Astrocyte (in vitro differentiated cells and primary cell): ENCODE measurements at regions not wholly inside any gene's neighbourhood (a gene's known extent, or its start where the extent isn't known, plus 50 kb on each side); places are given as distances from the start of the nearest gene placed in this dataset.
A peak's percentile ranks its signal among the peaks of the same experiment; 100 is the strongest.

Experiments used
- DNase-seq: peaks from one replicate; pipeline ENCODE4 v3.0.0-alpha.2; 2010; ENCODE audit warnings: low read depth
- FAIRE-seq: peaks from 2 replicates; lab custom pipeline; 2011; peaks lifted over from hg19 to GRCh38; lab: Jason Lieb, UNC
- H2AFZ ChIP-seq: 2 replicates; pipeline ENCODE4 v1.6.0; 2012; ENCODE audit warnings: low read depth, low read length, inconsistent platforms
- H3K27ac ChIP-seq: 2 replicates; pipeline ENCODE4 v1.5.1; 2011; ENCODE audit warnings: low read depth, low read length, inconsistent platforms
- H3K27me3 ChIP-seq: 2 replicates; pipeline ENCODE4 v1.6.0; 2011; ENCODE audit warnings: low read length, inconsistent platforms; ENCODE audit not compliant: insufficient read depth
- H3K36me3 ChIP-seq: 2 replicates; pipeline ENCODE4 v1.5.1; 2011; ENCODE audit warnings: low read length, inconsistent platforms; ENCODE audit not compliant: insufficient read depth
- H3K4me1 ChIP-seq: 2 replicates; pipeline ENCODE4 v1.5.1; 2011; ENCODE audit warnings: low read length, inconsistent platforms; ENCODE audit not compliant: insufficient read depth
- H3K4me2 ChIP-seq: 2 replicates; pipeline ENCODE4 v1.6.0; 2012; ENCODE audit warnings: low read length, inconsistent platforms
- H3K4me3 ChIP-seq: 2 replicates; pipeline ENCODE4 v1.5.1; 2011; ENCODE audit warnings: low read depth, mild to moderate bottlenecking, low read length, inconsistent platforms; ENCODE audit not compliant: insufficient read depth
- H3K79me2 ChIP-seq: 2 replicates; pipeline ENCODE4 v1.6.0; 2012; ENCODE audit warnings: mild to moderate bottlenecking, low read length, inconsistent platforms; ENCODE audit not compliant: insufficient read depth
- H3K9ac ChIP-seq: 2 replicates; pipeline ENCODE4 v1.6.0; 2012; ENCODE audit warnings: mild to moderate bottlenecking, low read length, inconsistent platforms
- H3K9me3 ChIP-seq: 2 replicates; pipeline ENCODE4 v1.5.1; 2012; ENCODE audit warnings: low read depth, mild to moderate bottlenecking, low read length, inconsistent platforms; ENCODE audit not compliant: insufficient read depth
- H4K20me1 ChIP-seq: 2 replicates; pipeline ENCODE4 v1.6.0; 2012; ENCODE audit warnings: low read length, inconsistent platforms; ENCODE audit not compliant: insufficient read depth
- H3K27ac Mint-ChIP-seq: one replicate; pipeline ENCODE4 v1.8.0; 2021; ENCODE audit warnings: mild to moderate bottlenecking, mixed read lengths; ENCODE audit not compliant: unreplicated experiment
- H3K27me3 Mint-ChIP-seq: one replicate; pipeline ENCODE4 v1.8.0; 2021; ENCODE audit warnings: low read depth, mixed read lengths; ENCODE audit not compliant: unreplicated experiment
- H3K36me3 Mint-ChIP-seq: one replicate; pipeline ENCODE4 v1.8.0; 2021; ENCODE audit warnings: low read depth, mixed read lengths; ENCODE audit not compliant: unreplicated experiment
- H3K4me1 Mint-ChIP-seq: one replicate; pipeline ENCODE4 v1.8.0; 2021; ENCODE audit warnings: low read depth, mixed read lengths; ENCODE audit not compliant: unreplicated experiment
- H3K4me3 Mint-ChIP-seq: one replicate; pipeline ENCODE4 v1.8.0; 2021; ENCODE audit warnings: mild to moderate bottlenecking, moderate library complexity, mixed read lengths; ENCODE audit not compliant: unreplicated experiment
- H3K9me3 Mint-ChIP-seq: one replicate; pipeline ENCODE4 v1.8.0; 2021; ENCODE audit warnings: mild to moderate bottlenecking, mixed read lengths; ENCODE audit not compliant: unreplicated experiment
- EZH2 ChIP-seq: IDR thresholded peaks from 2 replicates; pipeline ENCODE4 v1.6.1; 2012; ENCODE audit warnings: mild to moderate bottlenecking, low read length, inconsistent platforms; ENCODE audit not compliant: insufficient read depth
- TF ChIP-seq, protein P1 (sequence below): IDR thresholded peaks from 2 replicates; pipeline ENCODE4 v1.5.1; 2011; ENCODE audit warnings: low read depth, mild to moderate bottlenecking, inconsistent platforms, low read length, moderate library complexity; ENCODE audit not compliant: insufficient read depth

DNA sequence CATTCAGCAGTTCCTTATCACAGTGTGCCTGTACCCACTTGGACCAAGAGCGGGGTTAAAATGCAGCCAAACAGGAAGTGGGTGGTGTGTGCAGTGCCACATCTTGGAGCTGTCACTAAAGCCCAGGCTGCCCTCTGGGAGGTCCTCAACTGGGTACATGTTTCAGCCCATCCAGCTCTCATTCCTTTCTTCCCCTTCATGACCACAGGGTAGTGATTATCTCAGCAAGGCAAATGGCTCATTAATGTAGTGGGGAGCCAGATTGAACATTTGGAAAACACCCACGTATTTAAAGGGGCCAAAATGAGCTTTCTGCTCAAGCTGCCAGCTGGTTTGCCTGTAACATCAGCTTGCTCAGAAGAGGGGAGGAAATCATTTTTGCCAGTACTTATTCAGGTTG lies 210.8 kb upstream of the BTG1 start:
- no peak overlapping the region for H3K9ac ChIP-seq
- no peak overlapping the region for H2AFZ ChIP-seq
- TF ChIP-seq, protein P1, sequence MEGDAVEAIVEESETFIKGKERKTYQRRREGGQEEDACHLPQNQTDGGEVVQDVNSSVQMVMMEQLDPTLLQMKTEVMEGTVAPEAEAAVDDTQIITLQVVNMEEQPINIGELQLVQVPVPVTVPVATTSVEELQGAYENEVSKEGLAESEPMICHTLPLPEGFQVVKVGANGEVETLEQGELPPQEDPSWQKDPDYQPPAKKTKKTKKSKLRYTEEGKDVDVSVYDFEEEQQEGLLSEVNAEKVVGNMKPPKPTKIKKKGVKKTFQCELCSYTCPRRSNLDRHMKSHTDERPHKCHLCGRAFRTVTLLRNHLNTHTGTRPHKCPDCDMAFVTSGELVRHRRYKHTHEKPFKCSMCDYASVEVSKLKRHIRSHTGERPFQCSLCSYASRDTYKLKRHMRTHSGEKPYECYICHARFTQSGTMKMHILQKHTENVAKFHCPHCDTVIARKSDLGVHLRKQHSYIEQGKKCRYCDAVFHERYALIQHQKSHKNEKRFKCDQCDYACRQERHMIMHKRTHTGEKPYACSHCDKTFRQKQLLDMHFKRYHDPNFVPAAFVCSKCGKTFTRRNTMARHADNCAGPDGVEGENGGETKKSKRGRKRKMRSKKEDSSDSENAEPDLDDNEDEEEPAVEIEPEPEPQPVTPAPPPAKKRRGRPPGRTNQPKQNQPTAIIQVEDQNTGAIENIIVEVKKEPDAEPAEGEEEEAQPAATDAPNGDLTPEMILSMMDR: no peak
- TF ChIP-seq EZH2: no peak
- H3K36me3 Mint-ChIP-seq: peaks cover 2% of the 10 kb centered on the region
- no peak overlapping the region for H3K27ac ChIP-seq
- DNase-seq: peak; percentile 33
- H3K27me3 ChIP-seq: no peaks in the 10 kb centered on the region
- no peaks in the 10 kb centered on the region for H3K9me3 ChIP-seq
- no peak for FAIRE-seq
- H3K79me2 ChIP-seq: no peaks in the 10 kb centered on the region
- no peak overlapping the region for H3K27ac Mint-ChIP-seq
- no peak overlapping the region for H3K4me3 ChIP-seq
- no peaks in the 10 kb centered on the region for H3K4me1 Mint-ChIP-seq
- H3K9me3 Mint-ChIP-seq: peaks cover 2% of the 10 kb centered on the region
- no peaks in the 10 kb centered on the region for H4K20me1 ChIP-seq
- no peaks in the 10 kb centered on the region for H3K4me1 ChIP-seq
- H3K4me3 Mint-ChIP-seq: no peak overlapping the region
- no peaks in the 10 kb centered on the region for H3K36me3 ChIP-seq
- H3K27me3 Mint-ChIP-seq: no peaks in the 10 kb centered on the region
- H3K4me2 ChIP-seq: no peak overlapping the region

DNA sequence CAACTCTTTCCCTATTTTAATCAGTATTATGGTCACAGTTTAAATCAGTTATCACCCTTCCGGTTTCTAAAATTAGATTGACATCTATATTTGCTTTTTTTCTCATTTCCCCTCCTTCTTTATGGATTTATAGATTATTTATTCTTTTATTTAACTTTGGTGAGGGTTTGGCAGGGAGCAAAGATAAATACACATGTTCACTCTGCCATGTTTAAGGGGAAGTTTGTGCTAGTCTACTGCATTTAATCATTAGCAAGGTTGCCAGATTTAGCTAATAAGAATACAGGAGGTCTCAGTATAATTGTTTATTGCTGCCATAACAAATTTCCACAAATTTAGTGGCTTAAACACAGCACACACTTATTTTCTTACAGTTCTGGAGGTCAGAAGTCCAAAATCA lies 204.0 kb upstream of the BTG1 start:
- H3K4me2 ChIP-seq: no peak overlapping the region
- H3K79me2 ChIP-seq: no peaks in the 10 kb centered on the region
- Mint-ChIP-seq H3K4me1 (no peaks in the 10 kb centered on the region), H3K4me3 (no peak overlapping the region), H3K27me3 (no peaks in the 10 kb centered on the region), H3K36me3 (no peaks in the 10 kb centered on the region), H3K9me3 (no peaks in the 10 kb centered on the region), H3K27ac (no peak overlapping the region)
- H3K4me3 ChIP-seq: no peak overlapping the region
- H2AFZ ChIP-seq: no peak overlapping the region
- FAIRE-seq (no peak), DNase-seq (no peak)
- H3K9ac ChIP-seq: no peak overlapping the region
- TF ChIP-seq EZH2: no peak
- TF ChIP-seq, protein P1: no peak
- H3K4me1 ChIP-seq: no peaks in the 10 kb centered on the region
- no peaks in the 10 kb centered on the region for H3K36me3 ChIP-seq
- no peaks in the 10 kb centered on the region for H3K9me3 ChIP-seq
- H3K27ac ChIP-seq: no peak overlapping the region
- no peaks in the 10 kb centered on the region for H4K20me1 ChIP-seq
- H3K27me3 ChIP-seq: no peaks in the 10 kb centered on the region

DNA sequence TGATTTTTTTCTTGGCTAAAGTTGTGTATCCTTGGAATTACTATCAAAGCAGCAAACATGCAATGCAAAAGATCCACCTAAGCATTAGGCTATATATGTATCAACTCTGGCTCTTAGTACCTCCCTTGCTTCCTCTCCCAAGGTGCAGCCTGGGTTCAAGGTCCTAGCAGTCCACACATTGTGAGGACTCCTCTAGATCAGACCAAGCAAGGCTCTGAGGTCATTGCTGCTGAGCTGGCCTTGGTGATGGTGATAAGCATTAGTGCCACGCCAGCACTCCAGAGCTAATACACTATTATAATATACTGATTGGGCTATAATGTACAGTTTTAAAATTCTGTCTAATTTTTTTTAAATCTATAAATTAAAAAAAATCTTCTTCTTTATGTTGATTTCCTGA lies 196.9 kb upstream of the BTG1 start:
- no peak for TF ChIP-seq EZH2
- TF ChIP-seq, protein P1: no peak
- no peaks in the 10 kb centered on the region for H3K27me3 ChIP-seq
- no peak overlapping the region for H2AFZ ChIP-seq
- no peaks in the 10 kb centered on the region for H3K36me3 ChIP-seq
- no peak overlapping the region for H3K9ac ChIP-seq
- no peak for FAIRE-seq
- Mint-ChIP-seq H3K27ac (no peak overlapping the region), H3K36me3 (no peaks in the 10 kb centered on the region), H3K4me3 (no peak overlapping the region), H3K27me3 (no peaks in the 10 kb centered on the region), H3K9me3 (no peaks in the 10 kb centered on the region), H3K4me1 (no peaks in the 10 kb centered on the region)
- no peaks in the 10 kb centered on the region for H3K4me1 ChIP-seq
- H4K20me1 ChIP-seq: no peaks in the 10 kb centered on the region
- no peak overlapping the region for H3K27ac ChIP-seq
- no peak for DNase-seq
- H3K9me3 ChIP-seq: no peaks in the 10 kb centered on the region
- no peak overlapping the region for H3K4me2 ChIP-seq
- H3K79me2 ChIP-seq: no peaks in the 10 kb centered on the region
- no peak overlapping the region for H3K4me3 ChIP-seq
